ENCODE measurements at regions not wholly inside any gene's neighbourhood (a gene's known extent, or its start where the extent isn't known, plus 50 kb on each side); places are given as distances from the start of the nearest gene placed in this dataset.

DNA sequence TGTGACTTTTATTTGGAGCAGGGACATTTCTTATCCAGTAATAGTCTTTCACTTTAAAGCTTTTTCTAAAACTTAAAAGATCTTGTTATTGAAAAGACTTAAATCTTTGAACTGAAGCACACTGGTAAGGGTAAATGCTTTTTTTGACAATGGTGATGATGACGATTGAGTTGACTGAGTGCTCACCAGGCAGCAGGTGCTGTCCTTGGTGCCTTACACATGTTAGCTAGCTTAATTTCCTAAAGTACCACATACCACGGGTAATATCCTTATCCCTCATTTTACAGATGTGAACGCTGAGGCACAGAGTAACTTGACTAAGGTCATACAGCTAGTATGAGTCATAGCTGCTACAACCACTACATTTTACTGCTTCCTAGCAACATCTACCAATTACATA lies 200.0 kb downstream of the XPNPEP1 start:
- no peak for TF ChIP-seq POLR2AphosphoS5 (IDR thresholded peaks at IDR 0.05; ENCODE audit: borderline replicate concordance, low read depth, low read length)
- no peak for TF ChIP-seq EZH2 (IDR thresholded peaks at IDR 0.05)

Measured in SK-N-MC (cell line).